PC-9 (cell line): ENCODE measurements at regions not wholly inside any gene's neighbourhood (a gene's known extent, or its start where the extent isn't known, plus 50 kb on each side); places are given as distances from the start of the nearest gene placed in this dataset.
A peak's percentile ranks its signal among the peaks of the same experiment; 100 is the strongest.

Experiments used
- BruUV-seq: library from RNA; stranded (reverse); fragments of 400-500 nt; replicated peaks from 2 replicates; lab custom pipeline; 2021; lab: Mats Ljungman, UMichigan
- CTCF ChIA-PET: fragments of 300-600 bp; sonication (Branson Sonifier 250); formaldehyde crosslinking; loops from one replicate; lab custom pipeline; 2022; ENCODE audit warnings: antibody characterized with exemption; lab: Charles Lee
- POLR2A ChIA-PET: fragments of 300-600 bp; sonication (Branson Sonifier 250); formaldehyde crosslinking; loops from one replicate; lab custom pipeline; 2022; ENCODE audit warnings: antibody characterized with exemption; ENCODE audit not compliant: unreplicated experiment; lab: Charles Lee
- DNase-seq, 2 experiments: peaks; one replicate each; pipeline versions ENCODE4 v3.0.0 to v3.0.0-alpha.2; 2015 to 2022; ENCODE audit warnings: mixed read lengths in 1 of 2
- H2AFZ ChIP-seq: fragments of 200-600 bp; sonication (generic); 2 replicates; pipeline ENCODE4 v1.8.1; 2017; ENCODE audit warnings: antibody characterized with exemption
- H3F3A ChIP-seq: fragments of 200-600 bp; sonication (generic); 2 replicates; pipeline ENCODE4 v1.8.1; 2017; ENCODE audit warnings: antibody characterized with exemption, mild to moderate bottlenecking, low read depth; ENCODE audit not compliant: insufficient read depth
- H3K27ac ChIP-seq: fragments of 200-600 bp; sonication (generic); 2 replicates; pipeline ENCODE4 v1.6.1; 2016; ENCODE audit warnings: mixed run types
- H3K27me3 ChIP-seq: fragments of 200-600 bp; sonication (generic); 2 replicates; pipeline ENCODE4 v1.6.1; 2016; ENCODE audit warnings: low read depth, mixed run types; ENCODE audit not compliant: insufficient read depth
- H3K36me3 ChIP-seq: fragments of 200-600 bp; sonication (generic); 2 replicates; pipeline ENCODE4 v1.6.1; 2016; ENCODE audit warnings: low read depth, mixed run types
- H3K4me1 ChIP-seq: fragments of 200-600 bp; sonication (generic); replicated peaks from 2 replicates; pipeline ENCODE4 v1.6.1; 2016; ENCODE audit warnings: mixed run types; ENCODE audit not compliant: insufficient read depth
- H3K4me2 ChIP-seq: fragments of 200-600 bp; sonication (generic); 2 replicates; pipeline ENCODE4 v1.6.1; 2017; ENCODE audit warnings: mixed run types
- H3K4me3 ChIP-seq: fragments of 200-600 bp; sonication (generic); 2 replicates; pipeline ENCODE4 v1.6.1; 2016; ENCODE audit warnings: mixed run types
- H3K79me2 ChIP-seq: fragments of 200-600 bp; sonication (generic); 2 replicates; pipeline ENCODE4 v1.6.1; 2017; ENCODE audit warnings: low read depth, mixed run types
- H3K9me2 ChIP-seq: fragments of 200-600 bp; sonication (generic); 2 replicates; pipeline ENCODE4 v1.8.1; 2017; ENCODE audit warnings: mild to moderate bottlenecking; ENCODE audit not compliant: insufficient read depth
- H3K9me3 ChIP-seq: fragments of 200-600 bp; sonication (generic); 2 replicates; pipeline ENCODE4 v1.8.1; 2016; ENCODE audit warnings: low read depth; ENCODE audit not compliant: insufficient read depth
- H4K20me1 ChIP-seq: fragments of 200-600 bp; sonication (generic); 2 replicates; pipeline ENCODE4 v1.8.1; 2017; ENCODE audit not compliant: insufficient read depth
- EZH2 ChIP-seq: fragments of 200-600 bp; sonication (generic); IDR thresholded peaks from 2 replicates; pipeline ENCODE4 v1.8.0; 2017; ENCODE audit warnings: antibody characterized with exemption, low read depth
- intact Hi-C: fragments of 100-400 bp; cut with micrococcal nuclease; formaldehyde crosslinking; loops from one replicate; pipeline ENCODE4 v1.10.0; 2022; ENCODE audit not compliant: unreplicated experiment
- TF ChIP-seq, protein P1 (sequence below): fragments of 200-600 bp; sonication (generic); conservative IDR thresholded peaks from 2 replicates; pipeline ENCODE4 v1.6.1; 2017; ENCODE audit warnings: mixed run types, antibody characterized with exemption, mild to moderate bottlenecking, moderate library complexity

DNA sequence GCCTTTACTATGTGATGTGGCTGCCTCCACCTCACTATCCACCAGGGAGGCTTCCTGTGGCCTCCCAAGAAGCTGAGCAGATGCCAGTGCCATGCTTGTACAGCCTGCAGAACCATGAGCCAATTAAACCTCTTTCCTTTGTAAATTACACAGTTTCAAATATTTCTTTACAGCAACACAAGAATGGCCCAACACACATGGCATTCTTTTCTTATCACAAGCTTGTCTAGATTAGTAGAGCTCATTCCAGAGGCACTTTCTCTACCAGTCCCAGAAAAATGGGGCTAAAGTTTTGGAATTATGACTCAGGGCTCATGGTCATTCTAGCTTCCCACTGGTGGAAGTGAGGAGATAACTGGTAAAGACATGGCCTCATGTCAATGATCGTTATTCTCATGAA, 655.2 kb downstream of the LMO4 start:
- CTCF ChIA-PET: no interaction called here

DNA sequence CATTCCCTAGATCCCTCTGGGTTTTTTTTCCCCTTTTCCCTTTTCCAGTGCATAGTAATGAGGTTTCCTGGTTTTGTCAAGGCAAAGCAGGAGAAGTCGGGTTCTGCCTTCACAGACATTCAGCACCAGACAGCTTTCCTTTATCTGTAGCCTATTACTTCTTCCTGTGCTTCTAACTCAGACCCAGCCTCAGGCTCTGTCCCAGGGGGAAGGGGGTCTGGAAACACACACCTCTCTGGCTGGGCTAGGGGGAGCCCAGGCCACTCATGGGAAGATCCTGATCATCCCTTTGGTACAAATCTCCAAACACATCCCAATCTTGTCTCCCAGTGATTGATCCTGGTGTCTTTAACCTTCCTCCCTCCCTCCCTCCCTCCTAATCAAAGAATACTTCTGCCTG, 656.4 kb downstream of the LMO4 start:
- H3K79me2 ChIP-seq: no peaks in the 10 kb centered on the region
- CTCF ChIA-PET: no interaction called here
- H3K9me2 ChIP-seq: no peaks in the 10 kb centered on the region; the same call in 1 of the 2 replicates
- H2AFZ ChIP-seq: no peak overlapping the region
- no peaks in the 10 kb centered on the region for H3K27me3 ChIP-seq
- no peak for DNase-seq
- H3K4me2 ChIP-seq: no peak overlapping the region
- intact Hi-C loops: loop anchor here (10.0 kb wide), 1 partner anchor 320 kb away; no protein-coding TSS in a partner anchor
- no peaks in the 10 kb centered on the region for H4K20me1 ChIP-seq
- POLR2A ChIA-PET: no interaction called here
- H3K9me3 ChIP-seq: no peaks in the 10 kb centered on the region
- H3K4me3 ChIP-seq: no peak overlapping the region
- H3K27ac ChIP-seq: no peak overlapping the region
- TF ChIP-seq EZH2: no peak
- TF ChIP-seq, protein P1, sequence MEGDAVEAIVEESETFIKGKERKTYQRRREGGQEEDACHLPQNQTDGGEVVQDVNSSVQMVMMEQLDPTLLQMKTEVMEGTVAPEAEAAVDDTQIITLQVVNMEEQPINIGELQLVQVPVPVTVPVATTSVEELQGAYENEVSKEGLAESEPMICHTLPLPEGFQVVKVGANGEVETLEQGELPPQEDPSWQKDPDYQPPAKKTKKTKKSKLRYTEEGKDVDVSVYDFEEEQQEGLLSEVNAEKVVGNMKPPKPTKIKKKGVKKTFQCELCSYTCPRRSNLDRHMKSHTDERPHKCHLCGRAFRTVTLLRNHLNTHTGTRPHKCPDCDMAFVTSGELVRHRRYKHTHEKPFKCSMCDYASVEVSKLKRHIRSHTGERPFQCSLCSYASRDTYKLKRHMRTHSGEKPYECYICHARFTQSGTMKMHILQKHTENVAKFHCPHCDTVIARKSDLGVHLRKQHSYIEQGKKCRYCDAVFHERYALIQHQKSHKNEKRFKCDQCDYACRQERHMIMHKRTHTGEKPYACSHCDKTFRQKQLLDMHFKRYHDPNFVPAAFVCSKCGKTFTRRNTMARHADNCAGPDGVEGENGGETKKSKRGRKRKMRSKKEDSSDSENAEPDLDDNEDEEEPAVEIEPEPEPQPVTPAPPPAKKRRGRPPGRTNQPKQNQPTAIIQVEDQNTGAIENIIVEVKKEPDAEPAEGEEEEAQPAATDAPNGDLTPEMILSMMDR: no peak
- no peaks in the 10 kb centered on the region for H3K36me3 ChIP-seq
- H3K4me1 ChIP-seq: no peaks in the 10 kb centered on the region
- no TSS peak for BruUV-seq
- H3F3A ChIP-seq: no peaks in the 10 kb centered on the region

More for the DNA sequence above, 655.2 kb downstream of the LMO4 start:
- no peak overlapping the region for H3K27ac ChIP-seq
- no peaks in the 10 kb centered on the region for H3K79me2 ChIP-seq
- H4K20me1 ChIP-seq: no peaks in the 10 kb centered on the region
- H3K4me2 ChIP-seq: no peak overlapping the region
- H3K4me1 ChIP-seq: no peaks in the 10 kb centered on the region
- H3F3A ChIP-seq: no peaks in the 10 kb centered on the region
- no peaks in the 10 kb centered on the region for H3K36me3 ChIP-seq
- DNase-seq: no peak
- POLR2A ChIA-PET: no interaction called here
- intact Hi-C loops: loop anchor here (10.0 kb wide), 1 partner anchor 321 kb away; no protein-coding TSS in a partner anchor
- no peak overlapping the region for H2AFZ ChIP-seq
- TF ChIP-seq, protein P1: no peak
- no peak for TF ChIP-seq EZH2
- no TSS peak for BruUV-seq
- H3K9me2 ChIP-seq: no peaks in the 10 kb centered on the region
- H3K27me3 ChIP-seq: no peaks in the 10 kb centered on the region
- H3K9me3 ChIP-seq: no peaks in the 10 kb centered on the region
- no peak overlapping the region for H3K4me3 ChIP-seq

DNA sequence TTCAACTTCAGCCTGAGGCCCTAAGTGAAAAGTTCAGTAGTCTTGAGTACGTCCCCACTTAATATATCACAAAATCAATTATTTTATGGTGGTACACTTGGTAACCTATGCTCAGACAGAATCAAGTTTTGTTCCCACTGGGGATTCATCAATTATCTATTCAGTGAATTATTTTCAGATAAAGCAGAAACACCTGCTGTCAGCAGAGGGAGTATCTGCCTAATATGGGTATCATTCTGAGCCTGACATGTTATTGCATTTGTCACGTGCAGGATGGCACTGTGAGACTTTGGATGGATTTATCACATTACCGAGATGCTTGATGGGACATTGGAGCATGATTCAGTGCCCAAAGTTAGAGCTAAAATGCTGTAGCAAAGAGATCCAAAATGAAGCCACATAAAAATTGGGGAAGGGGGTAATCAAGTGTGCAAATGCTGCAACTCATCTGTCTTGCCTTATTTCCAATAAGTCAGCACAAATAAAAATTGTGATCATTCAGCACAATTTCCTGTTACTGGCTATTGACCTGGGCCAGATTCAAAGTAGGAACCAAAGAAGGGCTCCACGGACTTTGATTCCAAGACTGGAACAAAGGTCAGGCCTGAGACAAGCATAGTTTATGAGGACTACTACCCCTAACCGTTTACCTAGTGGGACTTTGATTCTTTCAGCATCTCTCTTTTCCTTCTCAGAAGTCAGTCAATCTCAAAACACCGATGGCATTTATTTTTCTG, 657.6 kb downstream of the LMO4 start:
- Histone ChIP-seq H2AFZ (no peak overlapping the region), H4K20me1 (no peaks in the 10 kb centered on the region), H3K36me3 (no peaks in the 10 kb centered on the region), H3K4me2 (no peak overlapping the region), H3K27ac (no peak overlapping the region), H3K9me2 (no peaks in the 10 kb centered on the region; the same call in 1 of the 2 replicates), H3K79me2 (no peaks in the 10 kb centered on the region), H3K27me3 (no peaks in the 10 kb centered on the region), H3K4me1 (no peaks in the 10 kb centered on the region), H3K4me3 (no peak overlapping the region), H3F3A (no peaks in the 10 kb centered on the region), H3K9me3 (no peaks in the 10 kb centered on the region)
- TF ChIP-seq, protein P1: peak; percentile 48; the same call in 1 of the 2 replicates
- no peak for TF ChIP-seq EZH2
- BruUV-seq: no TSS peak
- CTCF ChIA-PET: no interaction called here
- DNase-seq: no peak
- POLR2A ChIA-PET: no interaction called here
- intact Hi-C loops: loop anchor here (10.0 kb wide), 1 partner anchor 319 kb away; no protein-coding TSS in a partner anchor
